ENCODE measurements at regions not wholly inside any gene's neighbourhood (a gene's known extent, or its start where the extent isn't known, plus 50 kb on each side); places are given as distances from the start of the nearest gene placed in this dataset.

DNA sequence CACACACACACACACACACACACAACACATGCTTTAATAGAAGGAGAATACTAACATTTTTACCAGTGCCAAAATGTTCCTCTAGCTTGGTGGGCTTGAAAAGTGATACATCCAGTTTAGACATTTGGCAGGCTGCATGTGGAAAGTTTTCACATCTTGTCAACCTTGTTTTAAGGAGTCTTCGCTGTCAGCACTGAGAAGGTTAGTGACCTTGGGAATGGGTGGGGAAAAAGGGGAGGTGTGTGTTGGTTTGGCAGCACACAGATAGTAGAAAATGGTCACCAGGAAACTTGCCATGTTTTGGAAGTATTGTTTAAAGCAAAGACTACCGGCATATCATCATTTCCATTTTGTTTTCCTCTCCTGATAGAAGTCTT, 346.5 kb upstream of the ADAMTSL1 start:
- Histone ChIP-seq H3K4me3 (no peak overlapping the region), H3K27me3 (replicated peaks in 1 of 2; ENCODE audit: control insufficient read depth in 2 of 2, insufficient read depth in 2 of 2, low read length in 1 of 2) (no peaks in the 10 kb centered on the region), H3K9me3 (replicated peaks; ENCODE audit: control insufficient read depth, insufficient read depth, low read length) (no peaks in the 10 kb centered on the region), H3K9ac (ENCODE audit: control insufficient read depth, insufficient read depth, low read length) (no peak overlapping the region), H3K27ac (ENCODE audit: control insufficient read depth, insufficient read depth) (no peak overlapping the region), H3K4me1 (ENCODE audit: control insufficient read depth, insufficient read depth, low read length) (no peaks in the 10 kb centered on the region), H3K79me2 (ENCODE audit: control insufficient read depth, insufficient read depth, low read length) (no peaks in the 10 kb centered on the region), H2AFZ (ENCODE audit: control insufficient read depth, low read depth, low read length) (no peak overlapping the region), H4K20me1 (ENCODE audit: control insufficient read depth, insufficient read depth) (no peaks in the 10 kb centered on the region), H3K36me3 (ENCODE audit: control insufficient read depth in 2 of 2, insufficient read depth in 2 of 2, low read length in 1 of 2) (no peaks in the 10 kb centered on the region), H3K4me2 (ENCODE audit: control insufficient read depth, insufficient read depth) (no peak overlapping the region)
- ATAC-seq (no peak), DNase-seq (ENCODE audit: low read depth, low spot score) (no peak), FAIRE-seq (no peak)
- 14% methylated on average over 2 of the region's 2 CpGs for WGBS (ENCODE audit: insufficient coverage, insufficient replicate concordance, low lambda C conversion rate, missing lambda C conversion rate)
- in situ Hi-C loops (cut with MboI), result no loop called here
- POLR2A ChIA-PET, result no interaction called here
- RAD21 ChIA-PET (ENCODE audit: unreplicated experiment), result no interaction called here
- CTCF ChIA-PET, result no interaction called here
- no TSS peak for BruUV-seq (replicated peaks)
- intact Hi-C loops (cut with micrococcal nuclease; ENCODE audit: unreplicated experiment), result no loop called here
- SMC1A ChIA-PET (ENCODE audit: uncharacterized antibody, unreplicated experiment), result no interaction called here
- TF ChIP-seq TCF12 (IDR thresholded peaks at IDR 0.05; ENCODE audit: low read depth, low read length) (no peak), ZSCAN29 (IDR thresholded peaks at IDR 0.05) (no peak), NFXL1 (IDR thresholded peaks at IDR 0.05; ENCODE audit: borderline replicate concordance) (no peak), CHD4 (IDR thresholded peaks at IDR 0.05) (no peak), MEF2A (IDR thresholded peaks at IDR 0.05; ENCODE audit: insufficient read depth, low read depth, low read length) (no peak), SP1 (IDR thresholded peaks at IDR 0.05; ENCODE audit: low read depth, low read length) (no peak), NR2C2 (IDR thresholded peaks at IDR 0.05; ENCODE audit: borderline replicate concordance, control insufficient read depth, insufficient read length, low read depth) (no peak), PML (IDR thresholded peaks at IDR 0.05; ENCODE audit: low read length) (no peak), SREBF2 (IDR thresholded peaks at IDR 0.05; ENCODE audit: low read length) (no peak), JUNB (IDR thresholded peaks at IDR 0.05) (no peak), SREBF1 (IDR thresholded peaks at IDR 0.05; ENCODE audit: low read length) (no peak), FOXK2 (IDR thresholded peaks at IDR 0.05) (no peak), HDAC2 (IDR thresholded peaks at IDR 0.05) (no peak), RB1 (IDR thresholded peaks at IDR 0.05; ENCODE audit: borderline replicate concordance) (no peak), SRF (IDR thresholded peaks at IDR 0.05; ENCODE audit: low read depth in 2 of 2, low read length in 2 of 2) (no peak), MYC (IDR thresholded peaks at IDR 0.05; ENCODE audit: insufficient read depth, insufficient read length, insufficient replicate concordance, low read length, severe bottlenecking) (no peak), CHD2 (IDR thresholded peaks at IDR 0.05; ENCODE audit: borderline replicate concordance, low read depth, low read length) (no peak), FOXM1 (IDR thresholded peaks at IDR 0.05; ENCODE audit: low read depth, low read length) (no peak)
- TF ChIP-seq, protein P1, sequence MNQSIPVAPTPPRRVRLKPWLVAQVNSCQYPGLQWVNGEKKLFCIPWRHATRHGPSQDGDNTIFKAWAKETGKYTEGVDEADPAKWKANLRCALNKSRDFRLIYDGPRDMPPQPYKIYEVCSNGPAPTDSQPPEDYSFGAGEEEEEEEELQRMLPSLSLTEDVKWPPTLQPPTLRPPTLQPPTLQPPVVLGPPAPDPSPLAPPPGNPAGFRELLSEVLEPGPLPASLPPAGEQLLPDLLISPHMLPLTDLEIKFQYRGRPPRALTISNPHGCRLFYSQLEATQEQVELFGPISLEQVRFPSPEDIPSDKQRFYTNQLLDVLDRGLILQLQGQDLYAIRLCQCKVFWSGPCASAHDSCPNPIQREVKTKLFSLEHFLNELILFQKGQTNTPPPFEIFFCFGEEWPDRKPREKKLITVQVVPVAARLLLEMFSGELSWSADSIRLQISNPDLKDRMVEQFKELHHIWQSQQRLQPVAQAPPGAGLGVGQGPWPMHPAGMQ (IDR thresholded peaks at IDR 0.05; ENCODE audit: borderline replicate concordance), result no peak
- TF ChIP-seq, protein P2, sequence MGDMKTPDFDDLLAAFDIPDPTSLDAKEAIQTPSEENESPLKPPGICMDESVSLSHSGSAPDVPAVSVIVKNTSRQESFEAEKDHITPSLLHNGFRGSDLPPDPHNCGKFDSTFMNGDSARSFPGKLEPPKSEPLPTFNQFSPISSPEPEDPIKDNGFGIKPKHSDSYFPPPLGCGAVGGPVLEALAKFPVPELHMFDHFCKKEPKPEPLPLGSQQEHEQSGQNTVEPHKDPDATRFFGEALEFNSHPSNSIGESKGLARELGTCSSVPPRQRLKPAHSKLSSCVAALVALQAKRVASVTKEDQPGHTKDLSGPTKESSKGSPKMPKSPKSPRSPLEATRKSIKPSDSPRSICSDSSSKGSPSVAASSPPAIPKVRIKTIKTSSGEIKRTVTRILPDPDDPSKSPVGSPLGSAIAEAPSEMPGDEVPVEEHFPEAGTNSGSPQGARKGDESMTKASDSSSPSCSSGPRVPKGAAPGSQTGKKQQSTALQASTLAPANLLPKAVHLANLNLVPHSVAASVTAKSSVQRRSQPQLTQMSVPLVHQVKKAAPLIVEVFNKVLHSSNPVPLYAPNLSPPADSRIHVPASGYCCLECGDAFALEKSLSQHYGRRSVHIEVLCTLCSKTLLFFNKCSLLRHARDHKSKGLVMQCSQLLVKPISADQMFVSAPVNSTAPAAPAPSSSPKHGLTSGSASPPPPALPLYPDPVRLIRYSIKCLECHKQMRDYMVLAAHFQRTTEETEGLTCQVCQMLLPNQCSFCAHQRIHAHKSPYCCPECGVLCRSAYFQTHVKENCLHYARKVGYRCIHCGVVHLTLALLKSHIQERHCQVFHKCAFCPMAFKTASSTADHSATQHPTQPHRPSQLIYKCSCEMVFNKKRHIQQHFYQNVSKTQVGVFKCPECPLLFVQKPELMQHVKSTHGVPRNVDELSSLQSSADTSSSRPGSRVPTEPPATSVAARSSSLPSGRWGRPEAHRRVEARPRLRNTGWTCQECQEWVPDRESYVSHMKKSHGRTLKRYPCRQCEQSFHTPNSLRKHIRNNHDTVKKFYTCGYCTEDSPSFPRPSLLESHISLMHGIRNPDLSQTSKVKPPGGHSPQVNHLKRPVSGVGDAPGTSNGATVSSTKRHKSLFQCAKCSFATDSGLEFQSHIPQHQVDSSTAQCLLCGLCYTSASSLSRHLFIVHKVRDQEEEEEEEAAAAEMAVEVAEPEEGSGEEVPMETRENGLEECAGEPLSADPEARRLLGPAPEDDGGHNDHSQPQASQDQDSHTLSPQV (IDR thresholded peaks at IDR 0.05), result no peak
